MG63 (cell line): ENCODE measurements at regions not wholly inside any gene's neighbourhood (a gene's known extent, or its start where the extent isn't known, plus 50 kb on each side); places are given as distances from the start of the nearest gene placed in this dataset.

Source experiments
- DNase-seq: peaks from one replicate; pipeline ENCODE4 v3.0.0-alpha.2; 2020
- H3K27me3 ChIP-seq: fragments of 250-450 bp; sonication (Bioruptor Pico); 2 replicates; pipeline ENCODE4 v1.5.1; 2020; ENCODE audit warnings: mild to moderate bottlenecking, moderate library complexity
- H3K36me3 ChIP-seq: fragments of 250-450 bp; sonication (Bioruptor Pico); 2 replicates; pipeline ENCODE4 v1.5.1; 2020; ENCODE audit warnings: mild to moderate bottlenecking, moderate library complexity
- H3K4me3 ChIP-seq: fragments of 250-450 bp; sonication (Bioruptor Pico); 2 replicates; pipeline ENCODE4 v1.5.1; 2020; ENCODE audit warnings: mild to moderate bottlenecking, moderate library complexity
- H3K9me3 ChIP-seq: fragments of 250-450 bp; sonication (Bioruptor Pico); 2 replicates; pipeline ENCODE4 v1.5.1; 2020; ENCODE audit warnings: mild to moderate bottlenecking, moderate library complexity

- H3K9me3 ChIP-seq = no peaks in the 10 kb centered on the region
Measured at GRCh38 chr4:121277194-121278105, 103.4 kb downstream of the QRFPR start.

GRCh38 chr4:121273191-121273590 lies 107.6 kb downstream of the QRFPR start:
- DNase-seq = no peak
- Histone ChIP-seq H3K4me3 (no peak overlapping the region), H3K9me3 (no peaks in the 10 kb centered on the region), H3K27me3 (no peaks in the 10 kb centered on the region), H3K36me3 (no peaks in the 10 kb centered on the region)

More at GRCh38 chr4:121277194-121278105, 103.4 kb downstream of the QRFPR start:
- H3K4me3 ChIP-seq = no peak overlapping the region
- H3K27me3 ChIP-seq = no peaks in the 10 kb centered on the region
- no peak for DNase-seq
- no peaks in the 10 kb centered on the region for H3K36me3 ChIP-seq

DNA sequence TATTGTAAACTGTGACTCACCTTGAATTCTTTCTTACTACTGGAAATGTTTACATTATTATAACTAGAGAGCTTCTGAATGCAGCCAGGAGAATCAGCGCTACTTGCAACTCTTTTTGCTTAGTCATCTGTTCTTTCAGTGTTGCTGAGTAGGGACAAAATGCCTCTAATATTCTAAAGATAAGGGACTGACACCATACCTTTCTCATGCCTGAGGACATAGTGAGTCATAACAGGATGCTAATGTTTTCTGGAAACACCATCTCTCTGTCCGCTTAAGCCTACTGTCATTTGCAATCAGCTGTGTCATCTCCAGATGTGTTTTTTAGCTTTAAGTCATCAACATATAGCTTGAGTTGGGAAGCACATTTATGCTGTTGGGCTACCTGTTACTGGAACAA lies 108.3 kb downstream of the QRFPR start:
- Histone ChIP-seq H3K4me3 (no peak overlapping the region), H3K27me3 (no peaks in the 10 kb centered on the region), H3K9me3 (no peaks in the 10 kb centered on the region), H3K36me3 (no peaks in the 10 kb centered on the region)
- DNase-seq = no peak

- Histone ChIP-seq H3K9me3 (no peaks in the 10 kb centered on the region), H3K4me3 (no peak overlapping the region), H3K27me3 (no peaks in the 10 kb centered on the region), H3K36me3 (no peaks in the 10 kb centered on the region)
- DNase-seq = no peak
Measured at GRCh38 chr4:121270389-121270788, 106.3 kb upstream of the TNIP3 start.

- no peaks in the 10 kb centered on the region for H3K36me3 ChIP-seq
- DNase-seq = no peak
Measured at GRCh38 chr4:121269001-121269400, 104.9 kb upstream of the TNIP3 start.

DNA sequence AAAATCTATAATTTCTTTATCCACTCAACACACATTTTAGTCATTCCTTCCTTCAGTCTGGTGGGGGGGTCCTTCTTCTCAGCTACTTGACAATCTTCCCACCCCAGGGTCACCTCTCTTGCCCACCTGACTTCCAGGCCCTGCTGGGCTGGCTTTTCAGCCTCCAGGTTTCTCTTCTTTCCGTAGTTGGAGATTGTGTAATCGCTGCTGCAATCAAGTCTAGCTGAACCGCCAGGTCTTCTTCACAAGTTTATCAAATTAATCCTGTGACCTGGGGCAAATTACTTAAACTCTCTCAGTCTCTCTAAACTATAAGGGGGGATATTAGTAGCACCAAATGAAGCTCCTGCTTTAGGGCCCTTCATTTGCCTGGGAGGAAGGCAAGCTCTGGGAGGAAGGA lies 102.9 kb upstream of the TNIP3 start:
- DNase-seq = no peak
- no peaks in the 10 kb centered on the region for H3K27me3 ChIP-seq

More at GRCh38 chr4:121269001-121269400, 104.9 kb upstream of the TNIP3 start:
- no peak overlapping the region for H3K4me3 ChIP-seq
- no peaks in the 10 kb centered on the region for H3K9me3 ChIP-seq
- H3K27me3 ChIP-seq = no peaks in the 10 kb centered on the region

GRCh38 chr4:121256887-121257466 lies 92.9 kb upstream of the TNIP3 start:
- Histone ChIP-seq H3K9me3 (0 out of 2 replicates have a peak, but pooled peaks cover 2% of the 10 kb centered on the region), H3K36me3 (no peaks in the 10 kb centered on the region), H3K27me3 (no peaks in the 10 kb centered on the region), H3K4me3 (no peak overlapping the region)
- no peak for DNase-seq

More for the DNA sequence above, 102.9 kb upstream of the TNIP3 start:
- Histone ChIP-seq H3K4me3 (no peak overlapping the region), H3K9me3 (no peaks in the 10 kb centered on the region), H3K36me3 (no peaks in the 10 kb centered on the region)

DNA sequence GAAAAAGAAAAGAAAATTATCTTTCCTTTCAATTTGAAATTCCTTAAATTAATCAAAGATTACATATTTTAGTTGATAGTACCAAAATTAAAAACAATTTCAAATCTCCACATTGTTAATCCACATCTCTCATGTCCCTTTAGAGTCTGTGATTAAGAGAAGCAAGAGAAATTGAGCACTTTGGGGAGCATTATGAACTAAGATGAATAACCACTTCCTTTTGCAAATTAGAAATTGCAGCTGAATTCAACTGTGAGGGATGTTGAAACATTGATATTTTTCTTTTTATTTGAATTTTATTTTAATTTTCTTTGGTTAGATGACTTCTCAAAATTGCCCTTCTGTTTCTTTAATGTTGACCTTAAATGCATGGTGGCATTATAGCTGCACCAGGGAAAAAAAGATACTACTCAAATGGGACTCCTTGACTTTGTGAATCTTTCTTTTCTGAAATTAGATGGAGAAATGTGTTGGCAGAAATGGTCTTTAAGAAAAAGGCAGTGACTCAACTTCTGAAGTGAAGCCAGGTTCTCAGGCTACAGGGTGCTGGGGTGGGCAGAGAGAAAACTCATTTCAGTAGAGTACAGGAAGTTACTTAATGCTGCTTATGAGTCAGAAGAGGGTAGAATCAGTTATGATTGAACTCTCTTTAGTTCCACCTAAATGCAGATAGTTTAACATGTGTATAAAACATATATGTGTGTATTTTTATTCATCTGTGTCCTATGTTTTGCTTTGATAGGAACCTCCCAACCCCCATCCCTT lies 92.0 kb upstream of the TNIP3 start:
- H3K4me3 ChIP-seq = no peak overlapping the region
- DNase-seq = peak; percentile 49
- no peaks in the 10 kb centered on the region for H3K36me3 ChIP-seq
- 0 out of 2 replicates have a peak, but pooled peaks cover 2% of the 10 kb centered on the region for H3K9me3 ChIP-seq
- no peaks in the 10 kb centered on the region for H3K27me3 ChIP-seq

- no peaks in the 10 kb centered on the region for H3K36me3 ChIP-seq
- no peak for DNase-seq
- H3K27me3 ChIP-seq = no peaks in the 10 kb centered on the region
- H3K4me3 ChIP-seq = no peak overlapping the region
- H3K9me3 ChIP-seq = 0 out of 2 replicates have a peak, but pooled peaks cover 2% of the 10 kb centered on the region
Measured at GRCh38 chr4:121253961-121254360, 89.8 kb upstream of the TNIP3 start.

DNA sequence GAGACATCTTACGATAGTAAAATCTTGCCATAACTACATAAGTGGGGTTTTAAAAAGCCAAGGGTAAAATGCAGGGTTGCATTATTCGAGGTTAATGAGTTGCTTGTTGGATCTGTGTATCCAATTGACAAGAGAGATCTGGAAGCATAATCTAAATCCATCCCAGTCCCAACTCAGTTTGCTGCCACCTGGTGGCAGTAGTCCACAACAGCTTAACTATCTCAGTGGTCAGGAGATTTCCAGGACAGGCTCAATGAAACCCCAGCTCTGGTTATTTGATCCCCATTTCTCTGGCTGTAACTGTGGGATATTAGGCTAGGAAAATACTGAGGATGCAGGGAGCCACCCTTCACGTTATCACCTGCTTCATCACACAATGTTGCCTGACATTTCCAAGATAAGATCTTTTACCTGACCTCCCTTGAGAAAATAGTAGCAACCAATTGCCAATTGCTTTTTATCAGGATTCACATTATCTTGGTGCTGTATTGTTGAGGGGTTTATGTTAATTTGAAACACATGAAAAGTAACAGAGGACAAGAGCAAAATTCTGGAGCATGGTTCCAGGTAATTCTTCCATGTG lies 88.2 kb upstream of the TNIP3 start:
- DNase-seq = peak; percentile 24
- H3K4me3 ChIP-seq = no peak overlapping the region
- H3K36me3 ChIP-seq = no peaks in the 10 kb centered on the region
- H3K27me3 ChIP-seq = no peaks in the 10 kb centered on the region
- 0 out of 2 replicates have a peak, but pooled peaks cover under 1% of the 10 kb centered on the region for H3K9me3 ChIP-seq

- no peaks in the 10 kb centered on the region for H3K9me3 ChIP-seq
- H3K27me3 ChIP-seq = no peaks in the 10 kb centered on the region
- H3K36me3 ChIP-seq = no peaks in the 10 kb centered on the region
- no peak for DNase-seq
- H3K4me3 ChIP-seq = no peak overlapping the region
Measured at GRCh38 chr4:121248747-121249146, 84.6 kb upstream of the TNIP3 start.

- Histone ChIP-seq H3K9me3 (no peaks in the 10 kb centered on the region), H3K4me3 (no peak overlapping the region), H3K36me3 (no peaks in the 10 kb centered on the region), H3K27me3 (no peaks in the 10 kb centered on the region)
- no peak for DNase-seq
Measured at GRCh38 chr4:121246698-121247097, 82.6 kb upstream of the TNIP3 start.

DNA sequence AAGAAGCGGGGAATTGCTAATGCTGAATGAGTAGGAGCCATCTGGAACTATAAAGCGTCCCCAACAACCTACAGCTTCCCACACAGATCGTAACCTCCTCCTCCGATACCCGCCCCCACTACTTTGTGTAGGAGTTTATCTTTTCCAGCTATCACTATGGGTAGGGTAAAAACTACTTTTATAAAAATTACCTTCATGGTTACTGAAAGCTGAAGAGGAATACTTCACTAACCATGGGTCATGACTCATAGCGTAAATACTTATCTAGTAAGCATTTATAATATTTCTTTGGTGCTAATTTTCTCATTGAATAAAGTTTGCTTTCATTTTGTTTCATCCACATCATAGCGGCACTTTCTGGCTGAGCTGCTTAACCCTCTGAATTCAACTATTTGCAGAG lies 79.4 kb upstream of the TNIP3 start:
- no peak overlapping the region for H3K4me3 ChIP-seq
- H3K27me3 ChIP-seq = no peaks in the 10 kb centered on the region
- DNase-seq = no peak
- no peaks in the 10 kb centered on the region for H3K9me3 ChIP-seq
- H3K36me3 ChIP-seq = no peaks in the 10 kb centered on the region

DNA sequence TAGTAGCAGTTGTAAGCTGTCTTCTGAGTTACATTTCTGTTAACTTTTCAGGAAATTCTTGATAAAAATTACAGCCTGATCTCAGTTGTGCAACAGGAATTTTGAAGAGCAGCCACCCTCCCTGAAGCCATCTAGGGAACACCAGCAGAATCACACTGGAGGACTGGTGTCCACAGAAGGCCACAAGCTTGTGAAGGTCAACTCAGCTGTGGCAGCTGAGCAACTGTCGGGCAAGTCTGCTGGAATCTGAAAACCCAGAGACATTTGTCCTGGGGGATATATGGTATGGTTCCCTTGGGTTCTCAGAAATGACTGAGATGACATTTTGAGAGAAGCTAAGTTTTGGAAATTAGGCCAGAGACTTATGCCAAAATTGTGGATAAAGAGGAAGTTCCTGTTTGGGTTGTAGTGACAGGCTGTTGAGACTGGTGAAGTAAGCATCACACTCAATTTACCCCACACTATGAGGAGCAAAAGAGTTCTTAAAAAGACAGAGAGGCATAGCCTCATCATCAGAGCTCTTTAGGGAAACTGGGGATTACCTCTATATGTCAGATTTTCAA lies 78.1 kb upstream of the TNIP3 start:
- no peak for DNase-seq

DNA sequence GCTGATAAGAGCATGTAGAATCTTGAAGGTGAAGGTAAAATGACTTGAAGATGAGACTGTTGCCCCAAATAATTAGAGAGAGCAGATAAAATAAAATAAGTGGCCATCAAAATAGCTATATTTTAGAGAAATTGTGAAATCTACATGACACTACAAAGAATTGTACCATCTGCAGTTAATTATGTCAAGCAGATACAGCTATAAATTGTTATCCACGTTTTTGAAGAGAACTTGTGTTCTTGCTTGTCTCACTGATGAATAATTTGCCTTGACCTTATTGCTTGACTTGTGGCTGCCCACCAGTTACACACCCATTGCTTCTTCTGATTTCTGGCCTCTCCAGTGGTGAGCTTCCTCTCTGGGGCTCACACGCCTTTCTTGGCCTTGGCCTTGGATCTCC lies 75.8 kb upstream of the TNIP3 start:
- Histone ChIP-seq H3K4me3 (no peak overlapping the region), H3K36me3 (no peaks in the 10 kb centered on the region), H3K9me3 (no peaks in the 10 kb centered on the region), H3K27me3 (no peaks in the 10 kb centered on the region)
- no peak for DNase-seq

More for the DNA sequence above, 78.1 kb upstream of the TNIP3 start:
- no peak overlapping the region for H3K4me3 ChIP-seq
- no peaks in the 10 kb centered on the region for H3K9me3 ChIP-seq
- no peaks in the 10 kb centered on the region for H3K36me3 ChIP-seq
- no peaks in the 10 kb centered on the region for H3K27me3 ChIP-seq

GRCh38 chr4:121238461-121238860 lies 74.3 kb upstream of the TNIP3 start:
- Histone ChIP-seq H3K4me3 (no peak overlapping the region), H3K27me3 (no peaks in the 10 kb centered on the region), H3K36me3 (no peaks in the 10 kb centered on the region), H3K9me3 (no peaks in the 10 kb centered on the region)
- no peak for DNase-seq

DNA sequence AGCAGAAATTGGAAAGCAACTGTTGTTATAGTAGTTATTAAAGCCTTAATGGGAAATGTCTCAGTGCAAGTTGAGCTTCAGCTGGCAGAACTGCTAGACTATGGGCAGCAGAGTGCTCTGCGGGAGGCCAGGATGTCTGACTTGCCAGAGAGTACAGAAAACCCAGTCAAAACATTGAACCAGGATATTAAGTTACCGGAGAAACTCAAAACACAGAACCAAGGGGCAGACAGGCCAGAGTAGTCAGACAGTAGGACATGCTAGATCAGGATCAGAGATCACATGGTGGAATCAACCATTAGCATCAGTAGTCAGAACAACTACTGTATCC lies 72.9 kb upstream of the TNIP3 start:
- H3K9me3 ChIP-seq = no peaks in the 10 kb centered on the region
- H3K4me3 ChIP-seq = no peak overlapping the region
- no peaks in the 10 kb centered on the region for H3K36me3 ChIP-seq
- H3K27me3 ChIP-seq = no peaks in the 10 kb centered on the region
- no peak for DNase-seq
